Colonic mucosa (tissue), 4 donors: ENCODE measurements at regions not wholly inside any gene's neighbourhood (a gene's known extent, or its start where the extent isn't known, plus 50 kb on each side); places are given as distances from the start of the nearest gene placed in this dataset.

Experiments
- DNase-seq: peaks from one replicate; pipeline ENCODE4 v3.0.0-alpha.2; 2020
- H3K27ac ChIP-seq: fragments of 200-600 bp; one replicate; pipeline ENCODE4 v1.8.0; 2021
- H3K27me3 ChIP-seq: fragments of 200-600 bp; one replicate; pipeline ENCODE4 v1.8.0; 2021
- H3K36me3 ChIP-seq: fragments of 200-600 bp; one replicate; pipeline ENCODE4 v1.8.0; 2021
- H3K4me1 ChIP-seq: fragments of 200-600 bp; one replicate; pipeline ENCODE4 v1.8.0; 2021; ENCODE audit warnings: mild to moderate bottlenecking
- H3K4me3 ChIP-seq: fragments of 200-600 bp; one replicate; pipeline ENCODE4 v1.8.0; 2021
- H3K9ac ChIP-seq, 2 donors: one replicate each; pipeline ENCODE4 v1.7.0; 2013; ENCODE audit warnings: control low read depth in 2 of 2, low read depth in 2 of 2, low read length in 2 of 2
- H3K9me3 ChIP-seq: fragments of 200-600 bp; one replicate; pipeline ENCODE4 v1.8.0; 2021
- CTCF ChIP-seq: fragments of 200-600 bp; IDR thresholded peaks from one replicate; pipeline ENCODE4 v1.8.0; 2022; ENCODE audit warnings: antibody characterized with exemption, mild to moderate bottlenecking
- intact Hi-C: fragments of 100-400 bp; cut with DNase I; formaldehyde crosslinking; loops from one replicate; pipeline ENCODE4 v1.14.1; 2022
- donor health status: healthy.
- donor health status: DM: no; HTN: no; CAD: no.
- donor health status: DM: no; HTN: no; CAD: no.

GRCh38 chr20:61113731-61114130 is 138.3 kb upstream of the CDH4 start:
- Histone ChIP-seq H3K27me3 (no peaks in the 10 kb centered on the region), H3K27ac (no peak overlapping the region), H3K36me3 (no peaks in the 10 kb centered on the region), H3K9me3 (no peaks in the 10 kb centered on the region), H3K9ac (no peak overlapping the region), H3K4me3 (no peak overlapping the region), H3K4me1 (no peaks in the 10 kb centered on the region)
- DNase-seq = no peak
- intact Hi-C loops = loop anchor here (10.0 kb wide), 1 partner anchor 899 kb away; no protein-coding TSS in a partner anchor
- no peak for TF ChIP-seq CTCF

- TF ChIP-seq CTCF = no peak
Observed at GRCh38 chr20:61114493-61115175, 137.4 kb upstream of the CDH4 start.

GRCh38 chr20:61115364-61116065 is 136.5 kb upstream of the CDH4 start:
- Histone ChIP-seq H3K27ac (no peak overlapping the region), H3K27me3 (no peaks in the 10 kb centered on the region), H3K4me1 (no peaks in the 10 kb centered on the region), H3K9me3 (no peaks in the 10 kb centered on the region), H3K36me3 (no peaks in the 10 kb centered on the region), H3K9ac (no peak overlapping the region), H3K4me3 (no peak overlapping the region)
- no peak for TF ChIP-seq CTCF
- intact Hi-C loops = loop anchor here (10.0 kb wide), 1 partner anchor 901 kb away; no protein-coding TSS in a partner anchor
- DNase-seq = no peak

More at GRCh38 chr20:61114493-61115175, 137.4 kb upstream of the CDH4 start:
- intact Hi-C loops = loop anchor here (10.0 kb wide), 1 partner anchor 900 kb away; no protein-coding TSS in a partner anchor
- Histone ChIP-seq H3K9me3 (no peaks in the 10 kb centered on the region), H3K9ac (no peak overlapping the region), H3K27me3 (no peaks in the 10 kb centered on the region), H3K36me3 (no peaks in the 10 kb centered on the region), H3K4me3 (no peak overlapping the region), H3K4me1 (no peaks in the 10 kb centered on the region), H3K27ac (no peak overlapping the region)
- no peak for DNase-seq

- DNase-seq = no peak
- no peaks in the 10 kb centered on the region for H3K36me3 ChIP-seq
- H3K4me1 ChIP-seq = no peaks in the 10 kb centered on the region
- no peak for TF ChIP-seq CTCF
- no peak overlapping the region for H3K27ac ChIP-seq
- no peak overlapping the region for H3K4me3 ChIP-seq
- no peaks in the 10 kb centered on the region for H3K9me3 ChIP-seq
- no peaks in the 10 kb centered on the region for H3K27me3 ChIP-seq
- no peak overlapping the region for H3K9ac ChIP-seq
- intact Hi-C loops = loop anchor here (10.0 kb wide), 1 partner anchor 903 kb away; no protein-coding TSS in a partner anchor
Observed at GRCh38 chr20:61117725-61118124, 134.3 kb upstream of the CDH4 start.

GRCh38 chr20:61118429-61119224 is 133.4 kb upstream of the CDH4 start:
- H3K9me3 ChIP-seq = no peaks in the 10 kb centered on the region
- no peak for DNase-seq
- no peak overlapping the region for H3K4me3 ChIP-seq
- no peaks in the 10 kb centered on the region for H3K4me1 ChIP-seq
- intact Hi-C loops = loop anchor here (10.0 kb wide), 1 partner anchor 904 kb away; no protein-coding TSS in a partner anchor
- no peak for TF ChIP-seq CTCF
- H3K27me3 ChIP-seq = no peaks in the 10 kb centered on the region
- no peaks in the 10 kb centered on the region for H3K36me3 ChIP-seq
- H3K9ac ChIP-seq = no peak overlapping the region
- H3K27ac ChIP-seq = no peak overlapping the region
